Activated T-cell treated with anti-CD3 and anti-CD28 coated beads, Interleukin-2, amount 50 U/mL, for 4 hours (primary cell): ENCODE measurements at regions not wholly inside any gene's neighbourhood (a gene's known extent, or its start where the extent isn't known, plus 50 kb on each side); places are given as distances from the start of the nearest gene placed in this dataset.

Source experiments
- ATAC-seq, 2 donors: fragments of 200-7000 bp; cut with Tn5 transposase; one replicate each; pipeline ENCODE4 v1.10.0; 2021
- DNase-seq: peaks from one replicate; pipeline ENCODE4 v3.0.0-alpha.2; 2020
- H3K27me3 Mint-ChIP-seq: one replicate; pipeline ENCODE4 v1.8.0; 2021; ENCODE audit warnings: low read depth, mixed read lengths
- H3K36me3 Mint-ChIP-seq: one replicate; pipeline ENCODE4 v1.8.0; 2022; ENCODE audit warnings: mixed read lengths; ENCODE audit not compliant: insufficient read depth
- H3K4me1 Mint-ChIP-seq: one replicate; pipeline ENCODE4 v1.8.0; 2021; ENCODE audit warnings: low read depth, mixed read lengths
- H3K4me3 Mint-ChIP-seq: one replicate; pipeline ENCODE4 v1.8.0; 2021; ENCODE audit warnings: mild to moderate bottlenecking, moderate library complexity, mixed read lengths
- H3K9me3 Mint-ChIP-seq: one replicate; pipeline ENCODE4 v1.8.0; 2021; ENCODE audit warnings: mixed read lengths

GRCh38 chr10:108393089-108393488 is 1228.6 kb upstream of the SORCS1 start:
- ATAC-seq (no peak), DNase-seq (no peak)
- Mint-ChIP-seq H3K4me1 (no peaks in the 10 kb centered on the region), H3K4me3 (no peak overlapping the region), H3K27me3 (no peaks in the 10 kb centered on the region), H3K36me3 (no peaks in the 10 kb centered on the region), H3K9me3 (peaks cover 8% of the 10 kb centered on the region)

- Mint-ChIP-seq H3K4me1 (no peaks in the 10 kb centered on the region), H3K36me3 (no peaks in the 10 kb centered on the region), H3K4me3 (no peak overlapping the region), H3K9me3 (peaks cover 8% of the 10 kb centered on the region), H3K27me3 (no peaks in the 10 kb centered on the region)
- ATAC-seq = no peak
- DNase-seq = no peak
These were observed 1227.8 kb upstream of the SORCS1 start for GRCh38 chr10:108392286-108392685.

- Mint-ChIP-seq H3K4me3 (no peak overlapping the region), H3K4me1 (no peaks in the 10 kb centered on the region), H3K36me3 (no peaks in the 10 kb centered on the region), H3K27me3 (no peaks in the 10 kb centered on the region), H3K9me3 (peaks cover 8% of the 10 kb centered on the region)
- no peak for DNase-seq
- no peak for ATAC-seq
These were observed 1224.2 kb upstream of the SORCS1 start for GRCh38 chr10:108388706-108389105.

- no peak for ATAC-seq
- Mint-ChIP-seq H3K4me3 (no peak overlapping the region), H3K27me3 (no peaks in the 10 kb centered on the region), H3K4me1 (no peaks in the 10 kb centered on the region), H3K9me3 (peaks cover 8% of the 10 kb centered on the region), H3K36me3 (no peaks in the 10 kb centered on the region)
- no peak for DNase-seq
These were observed 1221.5 kb upstream of the SORCS1 start for GRCh38 chr10:108385963-108386362.

- ATAC-seq (no peak), DNase-seq (no peak)
- Mint-ChIP-seq H3K36me3 (no peaks in the 10 kb centered on the region), H3K27me3 (no peaks in the 10 kb centered on the region), H3K4me3 (no peak overlapping the region), H3K9me3 (peaks cover 8% of the 10 kb centered on the region), H3K4me1 (no peaks in the 10 kb centered on the region)
These were observed 1219.9 kb upstream of the SORCS1 start for GRCh38 chr10:108384378-108384777.

GRCh38 chr10:108378779-108379178 is 1214.3 kb upstream of the SORCS1 start:
- Mint-ChIP-seq H3K27me3 (no peaks in the 10 kb centered on the region), H3K36me3 (no peaks in the 10 kb centered on the region), H3K9me3 (peaks cover 7% of the 10 kb centered on the region), H3K4me1 (no peaks in the 10 kb centered on the region), H3K4me3 (no peak overlapping the region)
- ATAC-seq (no peak), DNase-seq (no peak)

GRCh38 chr10:108375691-108376090 is 1211.2 kb upstream of the SORCS1 start:
- Mint-ChIP-seq H3K9me3 (peaks cover 7% of the 10 kb centered on the region), H3K36me3 (no peaks in the 10 kb centered on the region), H3K4me1 (no peaks in the 10 kb centered on the region), H3K27me3 (no peaks in the 10 kb centered on the region), H3K4me3 (no peak overlapping the region)
- DNase-seq (no peak), ATAC-seq (no peak)

GRCh38 chr10:108374991-108375390 is 1210.5 kb upstream of the SORCS1 start:
- ATAC-seq = no peak
- no peaks in the 10 kb centered on the region for H3K27me3 Mint-ChIP-seq
- H3K4me3 Mint-ChIP-seq = no peak overlapping the region
- H3K36me3 Mint-ChIP-seq = no peaks in the 10 kb centered on the region
- no peak for DNase-seq
- H3K4me1 Mint-ChIP-seq = no peaks in the 10 kb centered on the region
- H3K9me3 Mint-ChIP-seq = peaks cover 7% of the 10 kb centered on the region

GRCh38 chr10:108365541-108365940 is 1201.0 kb upstream of the SORCS1 start:
- H3K36me3 Mint-ChIP-seq = no peaks in the 10 kb centered on the region
- ATAC-seq = no peak

GRCh38 chr10:108363576-108363975 is 1199.1 kb upstream of the SORCS1 start:
- ATAC-seq (no peak), DNase-seq (no peak)
- H3K36me3 Mint-ChIP-seq = no peaks in the 10 kb centered on the region
- no peaks in the 10 kb centered on the region for H3K27me3 Mint-ChIP-seq
- no peak overlapping the region for H3K4me3 Mint-ChIP-seq
- H3K4me1 Mint-ChIP-seq = no peaks in the 10 kb centered on the region
- H3K9me3 Mint-ChIP-seq = peaks cover 9% of the 10 kb centered on the region

More at GRCh38 chr10:108365541-108365940, 1201.0 kb upstream of the SORCS1 start:
- H3K9me3 Mint-ChIP-seq = peaks cover 12% of the 10 kb centered on the region
- no peaks in the 10 kb centered on the region for H3K27me3 Mint-ChIP-seq
- no peaks in the 10 kb centered on the region for H3K4me1 Mint-ChIP-seq
- H3K4me3 Mint-ChIP-seq = no peak overlapping the region
- DNase-seq = no peak

GRCh38 chr10:108362961-108363360 is 1198.5 kb upstream of the SORCS1 start:
- peaks cover 7% of the 10 kb centered on the region for H3K9me3 Mint-ChIP-seq
- H3K27me3 Mint-ChIP-seq = no peaks in the 10 kb centered on the region
- no peak for ATAC-seq
- H3K4me3 Mint-ChIP-seq = no peak overlapping the region
- no peaks in the 10 kb centered on the region for H3K4me1 Mint-ChIP-seq
- no peak for DNase-seq
- H3K36me3 Mint-ChIP-seq = no peaks in the 10 kb centered on the region

GRCh38 chr10:108362296-108362695 is 1197.8 kb upstream of the SORCS1 start:
- ATAC-seq (no peak), DNase-seq (no peak)
- no peaks in the 10 kb centered on the region for H3K4me1 Mint-ChIP-seq
- H3K36me3 Mint-ChIP-seq = no peaks in the 10 kb centered on the region
- H3K4me3 Mint-ChIP-seq = no peak overlapping the region
- H3K27me3 Mint-ChIP-seq = no peaks in the 10 kb centered on the region
- peaks cover 6% of the 10 kb centered on the region for H3K9me3 Mint-ChIP-seq

- Mint-ChIP-seq H3K9me3 (peaks cover 20% of the 10 kb centered on the region), H3K4me1 (no peaks in the 10 kb centered on the region), H3K36me3 (no peaks in the 10 kb centered on the region), H3K4me3 (no peak overlapping the region), H3K27me3 (no peaks in the 10 kb centered on the region)
- ATAC-seq (no peak), DNase-seq (no peak)
These were observed 1195.7 kb upstream of the SORCS1 start for GRCh38 chr10:108360187-108360586.

- ATAC-seq (peak; percentile 27 to 70), DNase-seq (no peak)
- H3K9me3 Mint-ChIP-seq = peaks cover 20% of the 10 kb centered on the region
- H3K36me3 Mint-ChIP-seq = no peaks in the 10 kb centered on the region
- no peaks in the 10 kb centered on the region for H3K4me1 Mint-ChIP-seq
- no peaks in the 10 kb centered on the region for H3K27me3 Mint-ChIP-seq
- H3K4me3 Mint-ChIP-seq = no peak overlapping the region
These were observed 1194.4 kb upstream of the SORCS1 start for GRCh38 chr10:108358912-108359311.

- Mint-ChIP-seq H3K4me1 (no peaks in the 10 kb centered on the region), H3K27me3 (no peaks in the 10 kb centered on the region), H3K9me3 (peaks cover 25% of the 10 kb centered on the region), H3K36me3 (no peaks in the 10 kb centered on the region), H3K4me3 (no peak overlapping the region)
- ATAC-seq (no peak), DNase-seq (no peak)
These were observed 1188.3 kb upstream of the SORCS1 start for GRCh38 chr10:108352771-108353170.

- H3K4me3 Mint-ChIP-seq = no peak overlapping the region
These were observed 1183.7 kb upstream of the SORCS1 start for GRCh38 chr10:108348215-108348614.

More at GRCh38 chr10:108348215-108348614, 1183.7 kb upstream of the SORCS1 start:
- Mint-ChIP-seq H3K36me3 (no peaks in the 10 kb centered on the region), H3K9me3 (peaks cover 21% of the 10 kb centered on the region), H3K4me1 (no peaks in the 10 kb centered on the region), H3K27me3 (no peaks in the 10 kb centered on the region)
- DNase-seq (no peak), ATAC-seq (no peak)
